ENCODE measurements at regions not wholly inside any gene's neighbourhood (a gene's known extent, or its start where the extent isn't known, plus 50 kb on each side); places are given as distances from the start of the nearest gene placed in this dataset.

DNA sequence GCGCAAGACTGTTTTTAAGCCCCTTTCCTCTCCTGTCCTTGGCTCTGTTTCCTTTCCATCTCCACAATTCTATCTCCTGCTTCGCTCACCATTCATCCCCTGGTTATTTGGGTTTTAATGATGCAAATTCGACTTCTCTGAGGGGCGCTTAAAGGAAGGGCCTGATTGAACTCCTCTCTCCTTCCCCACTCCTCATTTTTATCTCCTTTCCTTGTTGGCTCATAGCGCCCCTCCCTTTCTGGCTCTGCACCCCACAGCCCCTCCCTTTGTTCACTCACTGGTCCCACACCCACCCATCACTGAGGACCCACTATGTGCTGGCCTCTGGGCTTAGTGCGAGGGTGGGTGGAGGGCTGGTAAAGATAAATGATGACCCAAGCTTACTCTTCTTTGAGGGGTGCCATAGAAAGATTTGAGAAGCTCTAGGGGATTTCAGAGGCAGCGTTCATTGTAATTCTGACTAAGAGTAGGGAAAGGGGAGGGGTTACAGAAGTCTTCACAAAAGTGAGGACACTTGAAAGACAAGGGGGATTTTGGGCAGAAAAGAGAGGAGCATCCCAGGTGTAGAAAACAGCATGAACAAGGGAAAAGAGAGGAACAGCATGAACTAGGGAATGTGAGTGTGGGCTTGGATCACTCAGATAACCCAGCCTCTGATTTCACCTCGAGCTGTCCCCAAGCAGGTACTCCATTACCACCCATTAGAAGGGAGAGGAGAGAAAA is 507.8 kb downstream of the CD83 start:
- DNase-seq, result no peak

DNA sequence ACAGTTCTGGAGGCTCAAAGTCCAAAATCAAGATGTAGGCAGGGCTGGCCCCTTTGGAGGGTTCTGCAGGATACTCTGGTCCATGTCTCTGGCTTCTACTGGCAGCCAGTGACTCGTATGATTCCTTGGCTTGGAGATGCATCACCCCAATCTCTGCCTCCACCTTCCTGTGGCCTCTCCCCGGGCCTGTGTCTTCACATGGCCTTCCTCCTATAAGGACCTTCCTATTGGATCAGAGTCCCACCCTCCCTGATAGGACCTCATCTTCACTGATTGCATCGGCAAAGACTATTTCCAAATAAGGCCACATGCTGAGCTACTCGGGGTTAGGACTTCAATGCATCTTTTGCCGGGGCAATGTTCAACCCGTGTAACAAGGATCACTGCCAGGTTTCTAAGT is 509.0 kb downstream of the CD83 start:
- no peak for DNase-seq

DNA sequence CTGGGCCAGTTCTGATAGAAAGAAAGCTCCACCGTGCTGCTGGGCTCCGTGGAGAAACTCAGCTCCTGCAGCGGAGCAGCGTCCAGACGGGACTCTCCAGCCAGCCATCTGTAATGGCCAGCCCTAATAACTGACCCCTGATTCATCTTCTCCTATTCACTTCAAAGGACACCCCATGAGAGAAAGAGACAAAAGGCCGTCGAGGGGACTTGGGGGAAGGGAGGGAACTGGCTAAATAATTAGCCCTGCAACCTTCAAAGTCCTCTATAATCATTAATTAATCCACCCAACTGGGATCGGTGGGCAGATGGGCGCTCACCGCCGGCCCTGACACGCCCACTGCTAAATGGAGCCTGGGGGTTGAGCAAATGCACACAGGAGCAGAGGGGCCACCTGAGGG is 512.4 kb downstream of the CD83 start:
- no peak for DNase-seq

DNA sequence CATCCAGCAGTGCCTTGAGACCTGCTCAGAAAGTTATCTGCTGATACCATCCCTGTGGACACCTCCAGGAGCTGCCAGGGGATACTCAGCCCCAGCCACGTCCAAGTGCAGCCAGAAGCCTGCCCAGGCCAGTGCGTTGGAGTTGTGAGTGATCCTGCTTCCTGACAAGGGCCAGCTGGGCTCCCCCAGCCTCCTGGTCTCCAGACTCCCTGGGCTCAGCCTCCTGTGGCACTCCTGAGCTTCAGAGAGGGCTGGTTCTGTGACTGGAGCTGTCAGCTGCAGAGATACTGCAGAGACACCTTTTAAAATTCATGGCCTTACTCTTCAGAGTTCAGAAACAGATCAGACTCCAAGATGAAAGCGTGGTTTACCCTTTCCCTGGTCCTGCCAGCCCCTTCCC is 515.9 kb downstream of the CD83 start:
- no peak for DNase-seq

DNA sequence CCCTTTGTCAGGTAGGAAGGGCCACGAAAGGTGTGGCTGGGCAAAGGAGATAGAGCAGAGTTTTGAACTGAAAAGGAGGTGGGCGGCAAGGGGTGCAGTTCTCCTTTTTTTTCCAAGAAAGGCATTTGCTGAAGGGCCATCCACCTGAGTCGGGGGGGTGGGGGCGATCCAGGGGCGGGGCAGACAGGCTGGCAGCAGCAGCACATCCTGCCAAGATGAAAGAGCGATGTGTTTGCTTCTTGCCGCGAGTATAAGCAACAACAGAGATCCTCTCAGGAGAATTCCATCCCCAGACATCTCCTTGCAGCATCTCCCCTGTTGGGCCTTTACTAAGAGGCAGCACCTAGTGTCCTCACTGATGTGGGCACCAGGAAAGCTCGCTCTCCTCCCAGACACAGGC is 516.5 kb downstream of the CD83 start:
- no peak for DNase-seq

DNA sequence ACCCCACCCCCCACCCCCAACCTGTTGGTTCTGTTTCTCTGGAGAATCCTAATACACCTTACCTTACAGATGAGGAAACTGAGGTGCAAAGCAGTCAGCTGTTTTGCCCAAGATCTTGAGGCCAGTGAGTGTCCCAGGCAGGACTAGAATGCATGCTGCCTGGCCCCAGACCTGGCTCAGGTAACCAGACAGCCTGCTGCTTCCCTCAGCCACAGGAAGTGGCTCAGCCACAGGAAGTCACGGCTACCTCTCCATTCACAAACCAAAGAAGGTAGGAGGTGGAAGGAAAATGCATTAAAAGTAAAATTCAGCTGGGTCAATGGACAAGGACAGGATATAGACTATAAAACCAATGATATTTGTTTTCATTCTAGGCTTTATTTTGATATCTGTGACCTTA is 517.6 kb downstream of the CD83 start:
- no peak for DNase-seq

DNA sequence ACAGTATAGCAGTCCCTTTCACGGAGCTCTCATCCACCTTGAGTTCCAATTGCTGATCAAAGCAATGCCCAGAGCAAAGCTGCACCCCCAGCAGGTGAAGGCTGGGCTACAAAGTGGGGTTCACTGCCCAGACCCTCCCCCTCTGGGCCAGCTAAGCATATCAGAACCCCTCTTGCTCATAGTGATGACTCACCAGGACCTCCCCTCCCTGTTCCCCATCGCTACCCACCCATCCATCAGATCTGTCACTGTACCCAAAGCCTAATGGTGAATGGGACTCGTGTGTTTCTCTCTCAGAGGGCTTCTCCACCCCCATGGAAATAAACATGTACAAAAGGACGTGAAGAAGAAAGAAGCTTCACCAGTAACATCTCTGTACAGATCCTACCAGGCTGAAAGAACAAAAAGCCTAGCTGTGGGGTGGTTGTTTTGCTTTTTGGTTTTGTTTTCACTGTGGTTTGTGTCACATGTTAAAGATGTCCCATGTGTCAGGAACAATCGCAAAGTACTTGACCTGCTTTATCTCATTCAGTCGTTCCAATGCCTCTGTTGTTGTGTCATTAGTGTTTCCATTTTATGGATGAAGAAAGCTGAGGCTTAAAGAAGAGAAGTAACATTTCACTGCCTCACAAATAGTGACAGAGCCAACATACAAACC is 518.5 kb downstream of the CD83 start:
- no peak for DNase-seq

DNA sequence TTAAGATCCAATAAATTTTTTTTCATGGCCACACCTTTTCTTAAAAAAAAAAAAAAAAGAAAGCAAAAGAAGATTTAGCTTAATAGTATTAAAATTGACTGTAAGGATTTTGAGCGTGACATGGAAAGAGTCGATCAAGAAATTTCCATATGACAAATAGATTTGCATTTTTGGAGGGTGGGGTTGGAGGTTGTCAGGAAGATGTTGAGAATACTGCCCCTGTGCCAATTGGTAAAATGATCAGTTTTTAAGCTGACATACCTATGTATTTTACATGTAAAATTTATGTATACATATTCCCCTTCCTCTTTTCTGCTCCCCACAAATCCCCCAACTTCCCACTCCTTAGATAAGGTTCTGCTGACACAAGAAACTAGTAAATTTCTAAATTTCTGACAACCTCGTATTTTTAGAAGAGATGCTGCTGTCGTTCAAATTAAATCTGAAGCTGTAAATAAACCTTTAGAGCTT is 520.9 kb downstream of the CD83 start:
- DNase-seq, result no peak

DNA sequence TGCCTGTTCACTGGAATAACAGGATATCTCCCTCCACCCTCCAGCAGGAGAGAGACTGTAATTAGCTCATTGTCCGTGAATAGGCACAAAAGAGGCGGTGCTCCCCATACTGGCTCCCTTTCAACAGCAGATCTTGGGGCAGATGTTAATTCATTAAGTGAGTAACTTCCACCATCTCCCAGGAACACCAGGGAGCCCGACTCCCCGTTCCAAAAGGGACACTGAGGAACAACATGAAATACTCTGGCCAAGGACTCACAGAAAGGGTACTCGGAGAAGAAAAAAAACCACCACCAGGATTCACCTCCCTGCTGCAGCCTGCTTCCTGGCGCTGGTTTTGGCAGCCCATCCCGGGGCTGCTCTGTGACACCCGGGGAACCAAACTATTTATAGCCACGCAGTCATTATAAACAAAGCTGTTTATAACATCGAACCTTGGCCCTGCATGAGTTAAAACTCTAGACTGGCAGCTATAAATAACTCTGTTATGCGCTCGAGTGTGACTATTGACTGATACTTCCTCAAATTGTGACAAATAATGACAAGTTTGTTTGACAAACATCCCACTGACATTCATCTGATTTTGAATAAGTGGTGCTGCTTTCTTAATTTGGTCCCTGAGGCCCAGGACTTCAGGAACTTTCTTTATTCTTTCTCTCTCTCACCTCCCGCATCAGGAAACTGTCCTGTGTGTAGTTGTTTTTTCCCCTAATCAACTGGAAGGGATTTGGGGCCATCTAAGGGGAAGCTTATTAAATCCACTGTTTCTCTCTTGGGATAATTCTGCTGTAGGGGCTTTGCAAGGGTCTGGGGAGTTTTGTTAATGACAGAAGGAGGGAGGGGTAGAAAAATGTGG is 521.6 kb downstream of the CD83 start:
- DNase-seq, result no peak

DNA sequence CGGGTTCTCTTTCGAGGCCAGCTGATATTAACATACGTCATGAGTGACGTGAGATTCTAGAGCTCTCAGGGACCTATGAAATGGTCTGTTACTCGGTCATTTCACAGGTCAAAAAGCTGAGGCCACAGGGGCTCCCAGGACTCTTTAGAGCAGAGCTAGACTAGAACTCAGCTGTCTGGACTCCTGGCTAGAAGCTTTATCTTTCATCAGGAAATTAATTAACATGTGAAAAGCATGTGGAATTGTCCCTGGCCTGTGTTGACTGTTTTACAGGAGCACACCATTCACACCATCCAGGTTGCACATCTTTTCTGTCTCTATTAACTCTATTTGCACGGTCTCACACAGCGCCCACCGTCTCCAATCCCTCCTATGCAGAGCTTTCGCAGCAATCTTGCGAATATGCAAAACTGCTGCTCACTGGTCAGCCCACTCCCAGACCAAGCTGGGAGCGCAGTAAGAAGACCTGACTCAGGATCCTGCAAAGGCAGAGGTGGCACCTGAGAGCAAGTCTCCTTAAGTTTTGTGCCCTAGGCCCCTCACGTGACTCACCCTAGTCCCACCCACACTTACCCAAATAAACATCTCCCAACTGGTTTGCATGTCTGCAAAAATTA is 522.5 kb downstream of the CD83 start:
- DNase-seq, result no peak

DNA sequence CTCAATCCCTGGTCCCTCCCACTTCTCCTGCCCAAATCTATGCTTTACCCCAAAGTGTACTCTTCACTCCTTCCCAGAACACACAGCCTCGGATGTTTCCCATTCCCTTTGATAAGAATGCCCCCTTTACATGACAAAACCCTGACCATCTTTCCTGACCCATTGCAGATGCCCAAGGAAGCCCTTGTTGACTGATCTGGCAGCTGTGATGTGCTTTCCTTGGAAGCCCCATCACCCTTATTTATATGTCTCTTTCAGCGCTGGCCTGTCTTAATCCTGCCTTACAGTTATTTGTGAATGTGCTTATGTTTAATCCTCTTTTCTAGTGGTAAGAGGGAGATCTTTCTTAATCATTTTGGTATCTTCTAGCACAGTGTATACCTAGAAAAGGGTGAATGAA is 523.1 kb downstream of the CD83 start:
- DNase-seq, result no peak

DNA sequence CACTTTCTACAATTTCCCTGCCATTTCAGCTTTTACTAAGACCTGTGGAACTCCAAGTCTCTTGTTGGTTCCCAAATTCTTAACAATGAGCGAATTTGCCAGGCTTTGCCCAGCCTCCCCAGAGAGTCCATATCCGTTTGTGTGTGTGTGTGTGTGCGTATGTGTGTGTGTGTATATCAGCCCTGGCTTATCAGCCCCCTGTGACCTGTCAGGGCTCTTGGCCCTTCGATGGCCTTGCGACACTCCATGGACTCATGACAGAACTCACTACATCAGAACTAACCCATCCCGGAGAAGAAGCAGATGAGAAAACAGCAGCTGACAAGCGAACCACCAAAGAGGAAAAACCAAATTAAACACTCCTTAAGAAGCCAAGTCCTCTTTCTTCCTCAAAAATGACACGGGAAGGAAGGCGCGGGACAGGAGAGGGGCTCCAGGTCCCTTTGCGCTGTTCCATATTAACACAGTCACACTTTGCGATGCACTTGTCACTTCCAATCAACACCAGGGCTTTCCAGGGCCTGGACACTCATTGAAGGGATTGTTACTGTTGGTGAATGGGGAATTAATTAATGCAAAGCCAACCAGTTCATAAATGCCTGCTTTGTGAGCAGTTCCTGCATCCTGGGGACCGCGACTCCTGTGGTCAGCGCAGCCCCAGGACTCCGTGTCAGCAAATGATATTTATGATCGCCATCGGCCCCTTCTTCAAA is 524.0 kb downstream of the CD83 start:
- no peak for DNase-seq

DNA sequence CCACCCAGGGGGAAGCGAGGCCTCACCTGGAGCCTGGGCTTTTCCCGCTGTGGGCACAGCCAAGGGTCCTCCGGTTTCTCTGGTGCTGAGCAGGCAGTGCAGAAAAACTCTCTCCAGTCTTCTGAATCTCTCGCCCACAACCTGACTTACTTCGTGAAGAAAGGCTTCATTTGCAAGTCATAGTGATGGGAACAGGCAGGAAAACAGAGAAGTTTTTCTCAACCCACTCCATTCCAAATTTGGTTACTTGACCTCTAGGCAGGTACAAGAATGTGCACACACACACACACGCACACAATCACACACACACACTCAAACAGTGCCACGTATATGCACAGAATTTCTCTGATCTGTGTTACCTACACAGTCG is 524.5 kb downstream of the CD83 start:
- DNase-seq, result no peak

DNA sequence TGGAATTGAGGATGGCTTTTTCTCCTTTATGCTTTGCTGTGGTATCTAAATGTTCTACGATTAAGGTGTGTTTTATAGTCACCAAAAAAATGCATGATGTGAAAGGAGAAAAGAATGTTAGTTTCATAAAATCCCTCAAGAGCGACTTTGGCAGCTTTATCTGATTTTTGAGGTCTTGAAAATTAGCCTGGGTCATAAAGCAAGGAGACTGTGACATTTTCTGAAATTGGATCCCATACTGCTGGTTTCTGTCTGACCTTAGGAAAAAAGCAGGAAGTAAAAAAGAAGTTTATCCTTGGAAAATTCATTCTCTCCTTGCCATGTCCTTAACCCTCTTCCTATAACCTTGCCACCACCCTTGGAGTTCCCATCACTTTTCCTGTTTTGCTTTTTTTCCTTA is 525.3 kb downstream of the CD83 start:
- no peak for DNase-seq

DNA sequence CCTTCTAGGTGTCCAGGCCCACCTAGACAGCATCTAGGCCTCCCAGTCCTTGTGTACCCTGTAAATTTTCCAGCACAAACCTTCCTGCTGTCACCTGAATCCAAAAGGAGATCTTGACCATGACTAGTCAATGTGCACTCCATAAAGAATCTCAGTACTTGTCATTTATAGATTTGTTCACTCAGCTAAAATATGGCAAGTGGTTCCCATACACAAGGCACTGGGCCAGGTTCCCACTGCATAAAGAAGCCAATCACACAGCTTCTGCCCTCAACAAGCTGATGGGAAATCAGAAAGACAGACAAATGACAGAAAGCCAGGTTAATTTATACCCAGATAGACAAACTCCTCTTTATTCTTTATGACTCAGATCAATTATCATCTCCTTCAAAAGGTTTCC is 526.8 kb downstream of the CD83 start:
- DNase-seq, result no peak

DNA sequence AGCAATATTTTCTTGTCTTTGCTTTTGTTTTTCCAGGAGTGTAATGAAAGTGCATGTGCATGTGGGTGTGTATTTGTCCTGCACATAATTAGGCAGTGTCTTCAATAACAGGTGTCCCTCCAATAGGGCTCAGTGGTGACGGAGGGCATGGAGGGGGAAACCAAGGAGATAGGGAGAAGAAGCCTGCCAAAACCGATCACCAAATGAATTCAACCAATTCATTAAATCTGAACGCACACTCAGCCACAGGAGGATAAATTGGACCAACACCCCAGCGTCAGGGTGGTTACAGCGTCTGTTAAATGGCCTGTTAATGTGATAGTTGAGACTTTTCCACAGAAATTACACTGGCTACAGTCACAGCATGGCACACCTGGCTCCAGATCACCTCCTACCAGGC is 527.6 kb downstream of the CD83 start:
- DNase-seq, result no peak

DNA sequence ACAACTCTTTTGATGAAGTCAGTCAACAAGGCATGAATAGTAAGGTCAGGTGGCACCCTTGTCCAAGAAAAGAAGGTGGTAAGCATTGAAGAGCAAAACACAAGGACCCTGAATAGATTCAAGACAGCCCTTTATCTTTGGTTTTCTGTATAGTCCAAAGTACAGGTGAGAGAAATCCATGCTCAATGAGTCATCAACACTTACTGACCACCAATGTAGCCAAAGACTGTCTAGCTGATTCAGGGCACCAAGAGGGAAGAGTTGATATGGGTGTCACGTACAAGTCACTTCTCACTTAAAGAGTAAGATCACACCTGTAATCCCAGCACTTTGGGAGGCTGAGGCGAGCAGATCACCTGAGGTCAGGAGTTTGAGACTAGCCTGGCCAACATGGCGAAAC is 528.3 kb downstream of the CD83 start:
- DNase-seq, result no peak

DNA sequence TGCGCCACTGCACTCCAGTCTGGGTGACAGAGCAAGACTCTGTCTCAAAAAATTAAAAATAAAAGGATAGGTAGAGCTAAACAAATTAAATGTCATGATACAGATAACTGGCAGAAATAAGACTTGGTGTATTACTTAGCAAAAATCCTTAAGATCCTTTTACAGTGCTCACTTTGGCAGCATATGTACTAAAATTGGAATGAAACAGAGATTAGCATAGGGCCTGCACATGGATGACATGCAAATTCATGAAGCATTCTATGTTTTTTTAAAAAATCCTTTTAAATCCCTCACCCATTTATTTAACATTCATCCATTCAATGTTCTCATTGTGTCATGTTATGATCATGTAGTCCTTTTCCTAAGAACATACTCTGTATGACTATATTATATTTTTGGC is 528.8 kb downstream of the CD83 start:
- DNase-seq, result no peak

DNA sequence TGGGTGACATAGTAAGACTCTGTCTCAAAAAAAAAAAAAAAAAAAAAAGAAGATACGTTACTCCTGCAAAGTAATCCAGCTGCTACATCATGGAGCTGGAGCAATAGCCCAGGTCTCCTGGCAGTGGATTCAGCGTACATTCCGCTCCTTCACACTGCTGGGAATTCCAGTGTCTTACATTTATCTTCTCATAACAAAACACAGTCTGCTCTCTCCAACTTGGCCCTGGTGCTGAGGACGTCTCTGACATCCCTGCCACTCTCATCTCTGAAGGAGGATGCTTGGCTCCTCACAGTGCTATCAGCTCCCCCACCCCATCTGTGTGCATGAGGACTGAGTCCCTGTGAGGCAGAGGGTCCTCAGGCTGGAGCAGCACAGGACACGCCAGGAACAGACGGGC is 529.8 kb downstream of the CD83 start:
- no peak for DNase-seq

DNA sequence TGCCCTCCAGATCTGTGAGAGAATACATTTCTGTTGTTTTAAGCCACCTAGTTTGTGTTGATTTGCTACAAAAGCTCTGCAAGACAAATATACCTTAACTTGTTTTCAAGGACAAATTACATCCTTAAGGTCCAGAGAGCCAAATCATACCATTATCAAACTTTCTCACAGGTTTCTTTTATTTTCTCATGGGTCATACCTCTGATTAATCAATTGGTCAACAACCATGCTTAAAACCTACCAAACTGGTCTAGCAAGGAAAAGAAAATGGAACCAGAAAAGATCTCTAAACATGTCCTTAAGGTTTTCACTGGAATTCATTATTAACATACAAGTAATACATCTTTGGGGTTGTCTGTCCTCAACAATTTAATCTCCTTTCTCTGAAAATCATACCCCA is 535.0 kb downstream of the CD83 start:
- no peak for DNase-seq

DNA sequence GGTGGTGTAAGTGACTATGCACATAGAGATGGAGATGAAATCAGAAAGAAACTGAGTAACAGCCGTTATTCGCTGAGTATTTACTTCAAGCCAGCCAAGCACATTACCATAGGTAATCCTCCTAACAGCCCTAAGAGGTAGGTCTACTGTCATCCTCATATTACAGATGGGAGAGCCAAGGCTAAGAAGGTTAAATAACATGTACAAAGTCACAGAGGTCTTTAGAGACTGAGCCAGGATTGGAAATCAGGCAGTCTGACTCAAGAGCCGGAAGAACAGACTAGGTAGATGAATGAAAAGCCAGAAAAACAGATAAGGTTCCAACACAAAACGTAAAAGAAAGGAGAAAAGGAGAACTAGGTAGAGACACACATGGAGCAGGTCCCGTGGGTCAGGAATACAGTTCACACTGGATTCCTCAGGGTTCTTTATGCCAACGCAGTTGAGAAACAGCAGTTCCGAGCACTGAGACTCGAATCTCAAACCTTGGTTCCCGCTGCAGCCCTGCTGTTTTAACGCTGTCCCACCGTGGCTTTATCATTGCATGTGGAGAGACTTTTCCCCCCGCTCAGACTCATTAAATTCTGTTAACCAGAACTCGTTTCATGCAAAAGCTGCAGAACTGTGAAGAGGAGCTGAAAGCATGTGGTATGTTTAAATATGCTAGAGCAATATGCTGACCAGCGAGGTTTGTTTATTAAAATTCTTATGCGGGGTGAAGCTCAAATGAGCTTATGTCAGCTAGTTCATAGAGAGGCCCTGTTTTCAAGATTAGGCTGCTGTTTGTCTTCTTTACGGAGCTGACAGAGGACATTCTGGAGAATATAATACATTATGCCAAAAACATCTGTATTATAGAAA is 537.9 kb downstream of the CD83 start:
- DNase-seq, result no peak

DNA sequence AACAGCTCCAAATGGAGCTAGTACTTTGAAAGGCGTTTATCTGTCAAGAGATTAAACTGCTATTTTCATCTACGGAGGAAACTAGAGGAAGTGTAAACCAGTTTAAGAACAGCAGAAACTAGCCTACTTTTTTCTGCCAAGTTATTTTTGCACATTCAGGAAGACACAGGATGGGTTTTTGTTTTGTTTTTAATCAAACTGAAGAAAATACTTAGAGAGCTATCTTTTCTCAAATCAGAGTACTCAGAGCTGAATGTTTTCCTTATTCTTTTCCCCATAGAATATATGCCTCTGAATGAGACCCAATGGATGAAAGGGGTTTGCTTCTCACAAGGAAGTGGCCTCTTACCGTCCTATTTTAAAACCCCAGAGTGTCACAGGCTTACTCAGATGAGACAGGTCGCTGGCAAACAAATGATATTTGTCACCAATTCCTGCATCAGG is 538.5 kb downstream of the CD83 start:
- DNase-seq, result no peak
